GM23248 (cell line): ENCODE measurements at regions not wholly inside any gene's neighbourhood (a gene's known extent, or its start where the extent isn't known, plus 50 kb on each side); places are given as distances from the start of the nearest gene placed in this dataset.

ENCODE experiments used
- DNase-seq: peaks from one replicate; pipeline ENCODE4 v3.0.0-alpha.2; 2015
- H2AFZ ChIP-seq: fragments of 200-600 bp; sonication (generic); 2 replicates; pipeline ENCODE4 v1.6.1; 2016; ENCODE audit warnings: antibody characterized with exemption
- H3F3A ChIP-seq: fragments of 200-600 bp; sonication (generic); 2 replicates; pipeline ENCODE4 v1.6.1; 2016; ENCODE audit warnings: mild to moderate bottlenecking, antibody characterized with exemption, mixed run types; ENCODE audit not compliant: insufficient read depth
- H3K27ac ChIP-seq: fragments of 200-600 bp; sonication (generic); 2 replicates; pipeline ENCODE4 v1.5.1; 2016; ENCODE audit warnings: mild to moderate bottlenecking
- H3K27me3 ChIP-seq: fragments of 200-600 bp; sonication (generic); replicated peaks from 2 replicates; pipeline ENCODE4 v1.6.1; 2016; ENCODE audit warnings: mild to moderate bottlenecking; ENCODE audit not compliant: insufficient read depth
- H3K36me3 ChIP-seq: fragments of 200-600 bp; sonication (generic); 2 replicates; pipeline ENCODE4 v1.6.1; 2016; ENCODE audit warnings: low read depth, mild to moderate bottlenecking
- H3K4me1 ChIP-seq: fragments of 200-600 bp; sonication (generic); 2 replicates; pipeline ENCODE4 v1.6.1; 2016; ENCODE audit warnings: mild to moderate bottlenecking; ENCODE audit not compliant: insufficient read depth
- H3K4me2 ChIP-seq: fragments of 200-600 bp; sonication (generic); one replicate; pipeline ENCODE4 v1.6.1; 2016; ENCODE audit warnings: mild to moderate bottlenecking; ENCODE audit not compliant: unreplicated experiment
- H3K4me3 ChIP-seq: fragments of 200-600 bp; sonication (generic); 2 replicates; pipeline ENCODE4 v1.5.1; 2016; ENCODE audit warnings: mild to moderate bottlenecking
- H3K79me2 ChIP-seq: fragments of 200-600 bp; sonication (generic); 2 replicates; pipeline ENCODE4 v1.6.1; 2016; ENCODE audit warnings: mild to moderate bottlenecking; ENCODE audit not compliant: insufficient read depth
- H3K9ac ChIP-seq: fragments of 200-600 bp; sonication (generic); 2 replicates; pipeline ENCODE4 v1.6.1; 2016; ENCODE audit warnings: mild to moderate bottlenecking
- H3K9me2 ChIP-seq: fragments of 200-600 bp; sonication (generic); 2 replicates; pipeline ENCODE4 v1.6.1; 2016; ENCODE audit warnings: mixed run types, mild to moderate bottlenecking, moderate library complexity; ENCODE audit not compliant: insufficient read depth
- H3K9me3 ChIP-seq: fragments of 200-600 bp; sonication (generic); one replicate; pipeline ENCODE4 v1.6.1; 2017; ENCODE audit warnings: low read depth
- H4K20me1 ChIP-seq: fragments of 200-600 bp; sonication (generic); 2 replicates; pipeline ENCODE4 v1.6.0; 2016; ENCODE audit not compliant: insufficient read depth
- EZH2 ChIP-seq: fragments of 200-600 bp; sonication (generic); IDR thresholded peaks from 2 replicates; pipeline ENCODE4 v1.6.1; 2018; ENCODE audit warnings: antibody characterized with exemption, mild to moderate bottlenecking; ENCODE audit not compliant: insufficient read depth, poor library complexity, severe bottlenecking
- EZH2phosphoT487 ChIP-seq: fragments of 200-600 bp; sonication (generic); IDR thresholded peaks from 2 replicates; pipeline ENCODE4 v1.6.1; 2018; ENCODE audit warnings: antibody characterized with exemption, moderate library complexity, mild to moderate bottlenecking, low read depth; ENCODE audit not compliant: insufficient read depth
- WGBS, 2 experiments: methylation state at CpG; one replicate each; pipeline ENCODE4 v1.1.6; 2015 to 2017; ENCODE audit warnings: low lambda C conversion rate in 2 of 2, low coverage in 1 of 2; ENCODE audit errors: missing lambda C conversion rate in 2 of 2; 5-methylcytosine and 5-hydroxymethylcytosine counted together
- in situ Hi-C: fragments of 300-500 bp; cut with MboI; formaldehyde crosslinking; loops from 2 replicates; pipeline ENCODE4 v1.15.0; 2020

DNA sequence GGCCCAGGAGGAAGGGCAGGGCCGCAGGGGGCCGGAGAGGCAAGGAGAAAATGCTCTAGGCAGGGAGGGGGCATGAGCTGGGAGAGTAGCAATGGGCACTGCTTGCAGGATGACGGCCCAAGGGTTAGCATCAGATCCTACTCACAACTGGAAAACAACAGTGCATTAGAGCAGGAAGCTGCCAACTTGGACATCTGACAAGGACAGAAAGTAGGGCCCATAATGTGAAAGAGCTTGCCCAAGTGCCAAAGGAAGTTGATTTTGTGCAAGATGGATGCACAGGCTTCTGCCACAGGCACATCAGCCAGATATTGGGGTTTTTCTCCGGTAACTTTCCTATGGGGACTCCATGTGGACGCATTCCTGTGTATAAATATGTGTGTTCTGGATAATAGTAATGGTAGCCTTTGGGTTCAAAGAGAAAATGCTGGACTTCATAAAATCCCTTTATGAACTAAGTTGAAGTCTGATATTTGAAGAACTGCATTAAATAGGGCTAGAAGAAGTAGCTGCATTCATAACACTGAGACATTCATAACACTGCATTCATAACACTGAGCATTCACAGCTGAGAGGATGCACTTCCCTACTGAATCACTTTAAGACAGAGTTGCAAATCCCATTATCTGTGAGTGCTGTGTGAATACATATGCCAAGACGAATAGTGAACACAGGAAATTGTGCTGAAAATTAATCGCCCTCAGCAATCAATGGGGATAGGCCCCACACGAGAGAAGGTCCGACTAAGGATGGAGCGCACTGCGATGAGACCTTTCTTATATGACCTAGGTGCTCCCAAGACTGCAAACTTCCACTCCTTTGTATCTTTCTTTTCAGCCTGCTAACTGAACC is 235.6 kb upstream of the PRDM1 start:
- Histone ChIP-seq H3K4me1 (peaks cover 6% of the 10 kb centered on the region; the same call in 1 of the 2 replicates), H3K9ac (no peak overlapping the region), H4K20me1 (no peaks in the 10 kb centered on the region), H3K36me3 (no peaks in the 10 kb centered on the region), H3K4me2 (no peak overlapping the region), H3F3A (no peaks in the 10 kb centered on the region), H3K79me2 (no peaks in the 10 kb centered on the region), H2AFZ (no peak overlapping the region; the same call in 1 of the 2 replicates), H3K27ac (no peak overlapping the region), H3K9me3 (no peaks in the 10 kb centered on the region), H3K27me3 (no peaks in the 10 kb centered on the region), H3K4me3 (no peak overlapping the region), H3K9me2 (no peaks in the 10 kb centered on the region)
- in situ Hi-C loops = no loop called here
- no peak for DNase-seq
- TF ChIP-seq EZH2 (no peak), EZH2phosphoT487 (no peak)
- 87 to 90% methylated on average over 11 of the region's 11 CpGs for WGBS, 2 experiments

DNA sequence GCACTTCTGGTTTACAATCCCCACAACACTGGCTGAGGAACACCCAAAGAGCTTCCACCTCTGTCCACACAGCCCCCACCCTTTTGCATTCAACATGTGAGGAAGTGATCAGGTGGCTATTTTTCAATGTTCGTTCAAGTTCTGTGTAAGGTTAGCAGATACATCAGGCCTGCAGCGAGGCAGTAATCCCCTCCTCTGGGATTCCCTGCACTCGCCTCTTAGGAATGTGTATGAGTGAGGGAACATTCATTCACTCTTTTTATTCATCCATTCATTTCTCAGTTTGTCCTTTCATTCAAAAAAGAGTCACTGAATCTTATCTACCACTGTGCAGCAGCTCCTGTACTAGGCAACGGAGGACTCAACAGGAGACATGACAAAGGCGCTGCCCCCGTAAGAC is 236.4 kb upstream of the PRDM1 start:
- in situ Hi-C loops = no loop called here
- H3K79me2 ChIP-seq = no peaks in the 10 kb centered on the region
- H2AFZ ChIP-seq = no peak overlapping the region
- no peak overlapping the region for H3K9ac ChIP-seq
- no peaks in the 10 kb centered on the region for H3K27me3 ChIP-seq
- no peak overlapping the region for H3K4me2 ChIP-seq
- no peaks in the 10 kb centered on the region for H3K36me3 ChIP-seq
- no peaks in the 10 kb centered on the region for H3K9me2 ChIP-seq
- DNase-seq = peak; percentile 49
- H3K4me3 ChIP-seq = no peak overlapping the region
- H3K4me1 ChIP-seq = peaks cover 6% of the 10 kb centered on the region; the same call in 1 of the 2 replicates
- no peaks in the 10 kb centered on the region for H4K20me1 ChIP-seq
- WGBS, 2 experiments = 76 to 81% methylated on average over 6 of the region's 6 CpGs
- no peak for TF ChIP-seq EZH2
- TF ChIP-seq EZH2phosphoT487 = no peak
- no peaks in the 10 kb centered on the region for H3K9me3 ChIP-seq
- no peaks in the 10 kb centered on the region for H3F3A ChIP-seq
- no peak overlapping the region for H3K27ac ChIP-seq

DNA sequence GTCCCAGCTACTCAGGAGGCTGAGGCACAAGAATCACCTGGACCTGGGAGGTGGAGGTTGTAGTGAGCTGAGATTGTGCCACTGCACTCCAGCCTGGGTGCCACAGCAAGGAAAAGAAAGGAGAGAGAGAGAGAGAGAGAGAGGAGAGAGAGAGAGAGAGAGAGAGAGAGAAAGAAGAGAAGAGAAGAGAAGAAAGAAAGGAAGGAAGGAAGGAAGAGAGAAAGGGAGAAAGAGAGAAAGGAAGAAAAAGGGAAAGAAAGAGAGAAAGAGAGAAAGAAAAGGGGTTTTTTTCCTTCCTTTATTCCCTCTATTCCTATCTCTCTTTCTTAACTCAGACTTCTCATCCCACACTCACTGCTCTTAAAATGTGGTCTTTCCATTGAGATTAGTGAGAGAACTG is 238.7 kb upstream of the PRDM1 start:
- H3K9me3 ChIP-seq = no peaks in the 10 kb centered on the region
- in situ Hi-C loops = no loop called here
- no peaks in the 10 kb centered on the region for H3K27me3 ChIP-seq
- no peaks in the 10 kb centered on the region for H3K9me2 ChIP-seq
- DNase-seq = no peak
- H3K4me3 ChIP-seq = no peak overlapping the region
- no peak overlapping the region for H3K27ac ChIP-seq
- peaks cover 6% of the 10 kb centered on the region; the same call in 1 of the 2 replicates for H3K4me1 ChIP-seq
- no peak for TF ChIP-seq EZH2phosphoT487
- TF ChIP-seq EZH2 = no peak
- H3K36me3 ChIP-seq = no peaks in the 10 kb centered on the region
- no peak overlapping the region for H2AFZ ChIP-seq
- H3K9ac ChIP-seq = no peak overlapping the region
- H3K4me2 ChIP-seq = no peak overlapping the region
- H3F3A ChIP-seq = no peaks in the 10 kb centered on the region
- no peaks in the 10 kb centered on the region for H3K79me2 ChIP-seq
- H4K20me1 ChIP-seq = no peaks in the 10 kb centered on the region

DNA sequence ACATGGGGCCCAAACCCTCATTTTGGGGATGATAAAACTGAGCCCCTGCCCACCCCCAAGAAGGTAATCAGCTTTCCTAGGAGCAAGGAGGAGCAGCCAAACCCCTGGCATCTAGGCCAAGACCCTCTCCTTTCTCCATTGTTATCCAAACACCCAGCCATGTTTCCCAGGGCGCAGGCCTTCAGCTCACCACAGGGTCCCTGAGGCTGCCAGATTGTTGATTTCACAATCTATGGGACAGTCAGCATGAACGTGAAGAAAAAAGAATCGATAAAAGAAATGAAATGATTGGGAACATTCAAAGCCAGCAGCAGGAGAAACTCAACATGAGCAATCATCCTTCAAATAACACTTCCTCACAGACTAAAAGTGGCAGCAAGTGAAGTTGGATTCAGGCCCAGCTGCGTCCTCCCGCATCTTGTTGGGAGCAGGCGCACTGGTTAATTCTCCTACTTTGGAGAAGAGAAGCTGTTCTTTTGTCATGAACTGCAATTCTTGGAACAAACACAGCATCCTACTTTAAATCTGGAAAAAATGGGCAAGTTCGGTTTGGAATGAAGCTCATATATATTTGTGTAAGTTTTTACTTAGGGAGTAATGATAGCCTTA is 241.8 kb upstream of the PRDM1 start:
- Histone ChIP-seq H3K36me3 (no peaks in the 10 kb centered on the region), H3K27me3 (no peaks in the 10 kb centered on the region), H3K9me3 (no peaks in the 10 kb centered on the region), H3K4me2 (no peak overlapping the region), H3K79me2 (no peaks in the 10 kb centered on the region), H3K9me2 (no peaks in the 10 kb centered on the region), H3K4me3 (no peak overlapping the region), H3K27ac (no peak overlapping the region), H3F3A (no peaks in the 10 kb centered on the region), H2AFZ (peak overlapping the region; percentile 25), H4K20me1 (no peaks in the 10 kb centered on the region), H3K4me1 (peaks cover 3% of the 10 kb centered on the region; the same call in 1 of the 2 replicates), H3K9ac (no peak overlapping the region)
- 20 to 22% methylated on average over 7 of the region's 7 CpGs for WGBS, 2 experiments
- peak; percentile 33 for DNase-seq
- no peak for TF ChIP-seq EZH2
- no peak for TF ChIP-seq EZH2phosphoT487
- in situ Hi-C loops = no loop called here
